ENCODE measurements at regions not wholly inside any gene's neighbourhood (a gene's known extent, or its start where the extent isn't known, plus 50 kb on each side); places are given as distances from the start of the nearest gene placed in this dataset.

DNA sequence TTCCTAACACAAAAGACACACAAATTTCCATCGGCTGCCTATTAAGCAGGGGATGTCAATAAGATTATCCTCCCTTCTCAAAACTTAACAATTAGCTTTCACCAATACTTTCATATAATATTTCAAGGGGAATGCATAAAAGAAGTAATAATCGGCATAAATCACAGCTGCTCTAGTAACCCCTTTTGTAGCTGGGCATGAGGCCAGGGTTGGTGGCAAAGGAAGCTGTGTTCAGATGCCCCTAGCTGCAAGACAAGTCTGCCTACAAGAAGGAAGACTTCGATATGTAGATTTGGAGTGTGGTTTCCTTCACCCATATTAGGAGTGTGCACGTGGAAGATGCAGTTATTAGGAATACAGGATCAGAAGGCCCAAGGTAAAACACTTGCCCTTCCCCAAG, 156.9 kb upstream of the SSTR4 start:
- Histone ChIP-seq H3K4me1 (ENCODE audit: control insufficient read depth, insufficient read depth, low read length) (no peaks in the 10 kb centered on the region), H3K4me2 (ENCODE audit: control insufficient read depth, insufficient read depth) (no peak overlapping the region)
- no peak for FAIRE-seq

GRCh38 chr20:22880277-22880676, 154.8 kb upstream of the SSTR4 start:
- SMC1A ChIA-PET (ENCODE audit: uncharacterized antibody, unreplicated experiment): interaction anchor here (1.0 kb wide), 2 partner anchors 86 to 93 kb away, joined by 3 to 4 read pairs; no protein-coding TSS in a partner anchor
- FAIRE-seq (no peak), DNase-seq (ENCODE audit: low read depth, low spot score) (no peak), ATAC-seq (no peak)
- Histone ChIP-seq H2AFZ (ENCODE audit: control insufficient read depth, low read depth, low read length) (no peak overlapping the region), H3K27me3 (replicated peaks in 1 of 2; ENCODE audit: control insufficient read depth in 2 of 2, insufficient read depth in 2 of 2, low read length in 1 of 2) (no peaks in the 10 kb centered on the region; a peak in 1 of 4 replicates), H3K9me3 (replicated peaks; ENCODE audit: control insufficient read depth, insufficient read depth, low read length) (no peaks in the 10 kb centered on the region), H3K4me3 (no peak overlapping the region), H3K4me1 (ENCODE audit: control insufficient read depth, insufficient read depth, low read length) (no peaks in the 10 kb centered on the region), H3K4me2 (ENCODE audit: control insufficient read depth, insufficient read depth) (no peak overlapping the region), H4K20me1 (ENCODE audit: control insufficient read depth, insufficient read depth) (no peaks in the 10 kb centered on the region), H3K9ac (ENCODE audit: control insufficient read depth, insufficient read depth, low read length) (no peak overlapping the region), H3K27ac (ENCODE audit: control insufficient read depth, insufficient read depth) (no peak overlapping the region), H3K36me3 (ENCODE audit: control insufficient read depth in 2 of 2, insufficient read depth in 2 of 2, low read length in 1 of 2) (no peaks in the 10 kb centered on the region), H3K79me2 (ENCODE audit: control insufficient read depth, insufficient read depth, low read length) (no peaks in the 10 kb centered on the region)
- CTCF ChIA-PET: interaction anchor here (1.1 kb wide), 1 partner anchor 11 kb away, joined by 3 read pairs; no protein-coding TSS in a partner anchor
- RAD21 ChIA-PET (ENCODE audit: unreplicated experiment): no interaction called here
- POLR2A ChIA-PET: no interaction called here
- intact Hi-C loops (cut with micrococcal nuclease; ENCODE audit: unreplicated experiment) (no loop called here), in situ Hi-C loops (cut with MboI) (no loop called here)
- no TSS peak for BruUV-seq (replicated peaks)
- WGBS (ENCODE audit: insufficient coverage, insufficient replicate concordance, low lambda C conversion rate, missing lambda C conversion rate): 0% methylated on average over 2 of the region's 2 CpGs
- TF ChIP-seq CBFB (IDR thresholded peaks at IDR 0.05; ENCODE audit: low read depth) (no peak), EED (IDR thresholded peaks at IDR 0.05; ENCODE audit: low read depth) (no peak), NR2F1 (conservative IDR thresholded peaks at IDR 0.05) (no peak), HDAC6 (IDR thresholded peaks at IDR 0.05; ENCODE audit: unreplicated experiment) (no peak), SRF (IDR thresholded peaks at IDR 0.05; ENCODE audit: low read depth in 2 of 2, low read length in 2 of 2) (no peak), TCF3 (IDR thresholded peaks at IDR 0.05; ENCODE audit: borderline replicate concordance, insufficient read depth, low read depth, low read length) (no peak), EZH2 (IDR thresholded peaks at IDR 0.05; ENCODE audit: borderline replicate concordance, control insufficient read depth, low read depth, low read length) (no peak), BACH1 (IDR thresholded peaks at IDR 0.05; ENCODE audit: borderline replicate concordance) (no peak), CEBPZ (IDR thresholded peaks at IDR 0.05; ENCODE audit: low read depth, low read length) (no peak)
- TF ChIP-seq, protein P1, sequence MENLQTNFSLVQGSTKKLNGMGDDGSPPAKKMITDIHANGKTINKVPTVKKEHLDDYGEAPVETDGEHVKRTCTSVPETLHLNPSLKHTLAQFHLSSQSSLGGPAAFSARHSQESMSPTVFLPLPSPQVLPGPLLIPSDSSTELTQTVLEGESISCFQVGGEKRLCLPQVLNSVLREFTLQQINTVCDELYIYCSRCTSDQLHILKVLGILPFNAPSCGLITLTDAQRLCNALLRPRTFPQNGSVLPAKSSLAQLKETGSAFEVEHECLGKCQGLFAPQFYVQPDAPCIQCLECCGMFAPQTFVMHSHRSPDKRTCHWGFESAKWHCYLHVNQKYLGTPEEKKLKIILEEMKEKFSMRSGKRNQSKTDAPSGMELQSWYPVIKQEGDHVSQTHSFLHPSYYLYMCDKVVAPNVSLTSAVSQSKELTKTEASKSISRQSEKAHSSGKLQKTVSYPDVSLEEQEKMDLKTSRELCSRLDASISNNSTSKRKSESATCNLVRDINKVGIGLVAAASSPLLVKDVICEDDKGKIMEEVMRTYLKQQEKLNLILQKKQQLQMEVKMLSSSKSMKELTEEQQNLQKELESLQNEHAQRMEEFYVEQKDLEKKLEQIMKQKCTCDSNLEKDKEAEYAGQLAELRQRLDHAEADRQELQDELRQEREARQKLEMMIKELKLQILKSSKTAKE (IDR thresholded peaks at IDR 0.05; ENCODE audit: low read depth, poor library complexity, severe bottlenecking): no peak

More for the DNA sequence above, 156.9 kb upstream of the SSTR4 start:
- no peak for TF ChIP-seq NFIC (IDR thresholded peaks at IDR 0.05; ENCODE audit: low read depth, low read length)
- H3K36me3 ChIP-seq (ENCODE audit: control insufficient read depth in 2 of 2, insufficient read depth in 2 of 2, low read length in 1 of 2): no peaks in the 10 kb centered on the region
- no peak overlapping the region for H2AFZ ChIP-seq (ENCODE audit: control insufficient read depth, low read depth, low read length)
- no peaks in the 10 kb centered on the region; a peak in 1 of 4 replicates for H3K27me3 ChIP-seq (replicated peaks in 1 of 2; ENCODE audit: control insufficient read depth in 2 of 2, insufficient read depth in 2 of 2, low read length in 1 of 2)
- ChIA-PET POLR2A (no interaction called here), SMC1A (ENCODE audit: uncharacterized antibody, unreplicated experiment) (interaction anchor here (0.5 kb wide), 1 partner anchor 138 kb away, joined by 3 read pairs; no protein-coding TSS in a partner anchor), CTCF (interaction anchor here (1.0 kb wide), 1 partner anchor 26 kb away, joined by 3 read pairs; no protein-coding TSS in a partner anchor), RAD21 (ENCODE audit: unreplicated experiment) (no interaction called here)
- no peak overlapping the region for H3K4me3 ChIP-seq
- no TSS peak for BruUV-seq (replicated peaks)
- WGBS (ENCODE audit: insufficient coverage, insufficient replicate concordance, low lambda C conversion rate, missing lambda C conversion rate): 10% methylated on average over 4 of the region's 4 CpGs
- no peak overlapping the region for H3K9ac ChIP-seq (ENCODE audit: control insufficient read depth, insufficient read depth, low read length)
- no peak overlapping the region for H3K27ac ChIP-seq (ENCODE audit: control insufficient read depth, insufficient read depth)
- H4K20me1 ChIP-seq (ENCODE audit: control insufficient read depth, insufficient read depth): no peaks in the 10 kb centered on the region
- H3K9me3 ChIP-seq (replicated peaks; ENCODE audit: control insufficient read depth, insufficient read depth, low read length): no peaks in the 10 kb centered on the region
- in situ Hi-C loops (cut with MboI) (no loop called here), intact Hi-C loops (cut with micrococcal nuclease; ENCODE audit: unreplicated experiment) (no loop called here)
- DNase-seq (ENCODE audit: low read depth, low spot score): no peak
- no peak for ATAC-seq
- no peaks in the 10 kb centered on the region for H3K79me2 ChIP-seq (ENCODE audit: control insufficient read depth, insufficient read depth, low read length)

All from GM12878 (cell line).